ENCODE measurements at regions not wholly inside any gene's neighbourhood (a gene's known extent, or its start where the extent isn't known, plus 50 kb on each side); places are given as distances from the start of the nearest gene placed in this dataset.
A peak's percentile ranks its signal among the peaks of the same experiment; 100 is the strongest.

DNA sequence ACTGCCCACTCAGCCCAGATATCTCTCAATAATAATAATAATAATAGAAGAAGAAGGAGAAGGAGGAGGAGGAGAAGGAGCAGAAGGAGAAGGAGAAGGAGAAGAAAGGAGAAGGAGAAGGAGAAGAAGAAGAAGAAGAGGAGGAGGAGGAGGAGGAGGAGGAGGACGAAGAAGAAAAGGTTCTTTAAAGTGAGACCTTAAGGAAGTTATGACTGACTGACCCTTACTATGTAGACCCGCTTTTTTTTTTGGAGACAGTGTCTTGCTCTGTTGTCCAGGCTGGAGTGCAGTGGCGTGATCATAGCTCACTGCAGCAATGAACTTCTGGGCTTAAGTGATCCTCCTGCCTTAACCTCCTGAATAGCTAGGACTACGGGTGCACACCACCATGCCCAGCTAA is 88.9 kb upstream of the RFX8 start:
- in situ Hi-C loops (cut with MboI; ENCODE audit: low pct_unique_long_range_greater_than_20kb, low sequenced_read_pairs) = no loop called here
- DNase-seq = no peak

GRCh38 chr2:101560780-101561315 is 85.9 kb upstream of the RFX8 start:
- in situ Hi-C loops (cut with MboI; ENCODE audit: low pct_unique_long_range_greater_than_20kb, low sequenced_read_pairs) = no loop called here
- DNase-seq = peak; percentile 78

- in situ Hi-C loops (cut with MboI; ENCODE audit: low pct_unique_long_range_greater_than_20kb, low sequenced_read_pairs) = no loop called here
- DNase-seq = peak; percentile 15
Observed at GRCh38 chr2:101559551-101559950, 84.6 kb upstream of the RFX8 start.

DNA sequence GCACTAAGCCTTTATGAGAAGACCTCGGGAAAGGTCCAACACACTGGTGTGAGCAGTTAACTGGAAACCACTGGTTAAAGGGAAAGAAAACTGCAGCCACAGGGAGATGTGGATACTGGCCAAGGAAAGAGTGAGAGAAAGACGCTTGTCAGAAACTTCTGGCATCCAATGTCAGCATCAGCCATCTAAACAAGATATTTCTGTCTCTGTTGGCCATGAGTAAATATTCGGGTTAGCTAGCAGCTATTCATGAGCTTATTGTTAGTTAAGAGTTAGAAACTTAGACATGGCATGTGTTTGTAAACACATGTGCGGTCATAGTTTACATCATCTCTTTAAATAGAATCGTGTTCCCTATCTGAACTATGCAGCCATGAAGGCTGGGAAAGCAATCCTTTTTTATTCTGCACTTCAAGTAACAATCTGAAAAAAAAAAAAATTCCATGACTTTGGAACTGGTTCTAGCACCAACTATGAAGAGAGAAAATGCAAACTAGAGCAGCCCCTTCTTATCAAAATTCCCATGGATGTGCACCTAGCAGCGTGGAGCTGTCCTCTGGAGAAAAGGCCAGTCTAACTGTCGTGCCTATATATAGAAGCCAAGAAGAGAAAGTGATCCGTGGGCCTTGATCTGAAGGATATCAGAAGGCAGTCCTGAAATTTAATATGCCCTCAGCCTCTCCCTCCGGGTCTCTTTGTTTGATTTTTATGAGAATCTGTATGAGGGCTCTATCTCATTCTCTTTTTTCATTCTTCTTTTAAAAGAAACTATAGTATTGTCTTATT is 84.0 kb upstream of the RFX8 start:
- in situ Hi-C loops (cut with MboI; ENCODE audit: low pct_unique_long_range_greater_than_20kb, low sequenced_read_pairs) = no loop called here
- no peak for DNase-seq

DNA sequence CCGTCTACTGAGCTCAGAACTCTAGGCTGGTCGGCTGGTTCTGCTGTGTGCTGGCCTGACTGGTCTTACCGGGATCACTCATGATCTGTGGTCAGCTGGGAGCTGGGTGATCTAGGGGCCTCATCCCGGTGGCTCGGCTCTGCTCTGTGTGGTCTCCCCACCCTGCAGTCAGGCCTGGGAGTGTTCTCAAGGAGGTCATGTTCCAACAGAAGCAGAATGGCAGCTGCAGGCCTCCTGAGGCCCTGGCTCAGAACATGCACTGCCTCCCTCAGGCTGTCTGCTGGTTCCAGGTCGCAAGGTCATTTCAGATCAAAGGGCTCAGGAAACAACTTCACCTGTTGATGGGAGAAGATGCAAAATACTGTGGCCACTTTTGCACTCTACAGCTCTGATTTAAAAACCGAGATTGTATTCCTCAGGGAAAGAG is 81.1 kb upstream of the RFX8 start:
- in situ Hi-C loops (cut with MboI; ENCODE audit: low pct_unique_long_range_greater_than_20kb, low sequenced_read_pairs) = no loop called here
- no peak for DNase-seq

- DNase-seq = no peak
- in situ Hi-C loops (cut with MboI; ENCODE audit: low pct_unique_long_range_greater_than_20kb, low sequenced_read_pairs) = no loop called here
Observed at GRCh38 chr2:101551336-101551888, 76.5 kb upstream of the RFX8 start.

GRCh38 chr2:101550555-101550954 is 75.6 kb upstream of the RFX8 start:
- in situ Hi-C loops (cut with MboI; ENCODE audit: low pct_unique_long_range_greater_than_20kb, low sequenced_read_pairs) = no loop called here

DNA sequence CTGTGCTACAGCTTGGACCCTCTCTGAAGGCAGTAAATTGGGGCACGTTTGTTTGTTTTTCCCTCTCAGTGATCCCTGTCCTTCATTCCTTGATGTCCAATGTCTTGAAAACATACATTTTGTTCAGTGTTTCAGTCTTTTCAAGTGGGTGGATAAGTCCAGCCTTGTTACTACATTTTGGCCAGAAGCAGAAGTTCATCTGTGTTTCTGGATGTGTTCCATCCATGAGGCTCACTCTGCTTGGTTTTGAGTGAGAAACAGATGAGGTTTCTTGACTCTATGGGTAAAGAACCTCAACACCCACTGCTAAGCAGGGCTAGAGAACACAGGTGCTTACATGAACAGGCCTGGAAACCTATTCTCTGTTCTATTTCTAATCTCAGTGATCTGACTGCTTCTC is 74.5 kb upstream of the RFX8 start:
- DNase-seq = no peak
- in situ Hi-C loops (cut with MboI; ENCODE audit: low pct_unique_long_range_greater_than_20kb, low sequenced_read_pairs) = no loop called here

More at GRCh38 chr2:101550555-101550954, 75.6 kb upstream of the RFX8 start:
- DNase-seq = no peak

GRCh38 chr2:101546376-101547058 is 71.6 kb upstream of the RFX8 start:
- DNase-seq = no peak
- in situ Hi-C loops (cut with MboI; ENCODE audit: low pct_unique_long_range_greater_than_20kb, low sequenced_read_pairs) = no loop called here

GRCh38 chr2:101545950-101546349 is 71.0 kb upstream of the RFX8 start:
- in situ Hi-C loops (cut with MboI; ENCODE audit: low pct_unique_long_range_greater_than_20kb, low sequenced_read_pairs) = no loop called here
- DNase-seq = no peak

DNA sequence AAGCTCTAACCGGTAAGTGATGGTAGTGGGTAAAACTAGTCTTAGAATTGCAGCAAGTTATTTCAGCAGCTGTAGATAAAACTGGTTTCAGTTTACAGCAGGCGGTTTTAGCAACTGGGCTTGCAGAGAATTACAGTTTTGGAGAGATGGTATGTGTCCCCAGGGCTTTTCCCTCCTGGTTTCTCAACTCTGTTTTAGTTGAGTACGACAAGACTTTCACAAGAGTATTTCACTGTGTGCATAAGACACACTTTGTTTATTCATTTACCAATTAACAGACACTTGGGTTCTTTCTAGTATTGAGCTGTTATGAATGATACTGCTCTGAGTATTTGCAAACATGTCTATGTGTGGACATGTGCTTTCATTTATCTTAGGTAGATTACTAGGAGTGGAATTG is 65.6 kb upstream of the RFX8 start:
- in situ Hi-C loops (cut with MboI; ENCODE audit: low pct_unique_long_range_greater_than_20kb, low sequenced_read_pairs) = no loop called here
- DNase-seq = no peak

DNA sequence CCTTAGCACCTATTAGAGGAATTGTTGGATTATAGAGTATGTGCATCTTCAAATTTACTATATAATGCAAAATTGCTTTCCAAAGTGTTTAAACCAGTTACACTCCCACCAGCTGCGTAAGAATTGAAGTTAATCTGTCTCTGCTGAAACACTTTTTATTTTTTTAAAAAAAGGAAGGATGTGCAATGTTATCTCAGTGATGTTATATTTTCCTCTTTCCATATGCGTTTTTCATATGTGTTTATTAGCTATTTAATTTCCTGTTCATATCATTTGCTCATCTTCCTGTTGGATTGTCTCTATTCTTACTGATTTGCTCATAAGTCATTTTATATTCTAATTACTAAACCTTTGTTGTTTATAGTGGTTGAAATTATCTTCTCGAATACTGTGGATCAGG is 63.2 kb upstream of the RFX8 start:
- in situ Hi-C loops (cut with MboI; ENCODE audit: low pct_unique_long_range_greater_than_20kb, low sequenced_read_pairs) = no loop called here
- no peak for DNase-seq

- in situ Hi-C loops (cut with MboI; ENCODE audit: low pct_unique_long_range_greater_than_20kb, low sequenced_read_pairs) = no loop called here
- DNase-seq = peak; percentile 31
Observed at GRCh38 chr2:101534149-101534611, 59.3 kb upstream of the RFX8 start.

DNA sequence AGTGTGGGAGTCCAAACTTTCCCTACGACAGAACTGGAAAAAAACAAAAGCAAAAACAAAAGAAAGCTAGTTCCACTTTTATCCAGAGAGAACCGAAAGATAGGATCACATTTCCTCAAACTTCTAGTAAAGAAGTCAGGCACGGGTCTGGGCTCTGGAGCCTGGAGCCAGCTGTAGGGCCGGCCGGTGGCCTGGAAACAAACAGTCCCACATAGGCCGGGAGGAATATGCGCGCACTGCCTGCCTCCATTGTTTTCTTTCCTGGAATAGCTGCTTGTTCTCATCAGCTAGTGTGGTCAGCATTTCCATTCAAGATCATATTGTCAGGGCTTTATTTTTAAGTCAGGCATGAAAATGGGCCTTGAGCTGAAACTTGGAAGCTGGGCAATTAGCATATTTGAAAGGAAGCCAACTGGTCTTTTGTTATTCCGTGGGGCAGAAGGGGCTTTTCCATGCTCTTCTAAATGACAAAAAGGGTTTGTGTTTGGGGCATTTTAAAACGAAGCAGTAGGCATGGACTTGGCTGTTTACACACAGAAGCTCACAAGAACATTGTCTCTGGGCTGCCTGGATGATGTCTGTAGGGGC is 58.7 kb upstream of the RFX8 start:
- in situ Hi-C loops (cut with MboI; ENCODE audit: low pct_unique_long_range_greater_than_20kb, low sequenced_read_pairs) = no loop called here
- DNase-seq = no peak

DNA sequence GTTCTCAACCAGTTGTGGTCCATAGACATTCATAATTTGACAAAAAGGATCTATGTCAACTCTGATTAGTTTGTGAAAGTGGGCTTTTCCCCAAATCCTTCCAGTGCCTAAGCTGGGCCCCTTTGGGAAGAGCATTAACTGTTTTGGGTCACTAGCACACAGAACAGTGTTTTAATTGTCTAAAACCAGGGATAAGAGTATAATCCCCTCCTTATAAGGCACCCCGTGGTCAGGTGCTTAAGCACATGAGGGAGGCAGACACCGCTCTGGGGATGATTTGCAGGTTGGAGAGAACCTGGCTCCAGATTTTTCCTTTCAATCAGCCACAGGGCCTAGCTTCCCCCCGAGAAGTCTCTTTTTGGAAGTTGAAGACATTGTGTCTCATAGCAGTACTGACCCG is 53.6 kb upstream of the RFX8 start:
- in situ Hi-C loops (cut with MboI; ENCODE audit: low pct_unique_long_range_greater_than_20kb, low sequenced_read_pairs) = no loop called here
- DNase-seq = no peak

DNA sequence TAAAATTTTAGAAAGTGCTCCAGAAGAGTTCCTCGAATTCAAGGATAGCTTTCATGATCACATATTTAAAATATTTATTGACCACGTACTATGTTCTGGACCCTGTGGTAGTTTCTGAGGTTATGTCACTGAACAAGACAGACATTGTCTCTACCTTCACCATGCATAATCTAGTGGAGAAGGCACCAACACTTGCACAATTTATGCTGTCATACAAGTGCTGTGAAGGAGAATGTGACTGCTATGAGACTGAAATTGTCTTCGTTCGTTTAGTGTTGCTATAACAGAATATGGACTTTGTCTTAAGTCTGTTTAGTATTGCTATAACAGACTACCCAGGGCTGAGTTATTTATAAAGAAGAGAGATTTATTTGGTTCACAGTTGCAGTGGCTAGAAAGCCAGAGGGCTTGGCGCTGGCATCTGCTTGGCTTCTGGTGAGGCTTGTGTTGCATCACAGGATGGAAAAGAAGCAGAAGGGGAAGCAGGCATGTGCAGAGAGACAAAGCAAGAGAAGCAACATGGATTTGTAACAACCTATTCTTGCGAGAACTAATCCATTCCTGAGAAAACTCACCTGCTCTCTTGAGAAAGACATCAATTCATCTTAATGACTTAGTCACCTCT is 50.0 kb upstream of the RFX8 start:
- no peak for DNase-seq
- in situ Hi-C loops (cut with MboI; ENCODE audit: low pct_unique_long_range_greater_than_20kb, low sequenced_read_pairs) = no loop called here

Data from KBM-7 (cell line).